H4 (cell line): ENCODE measurements at regions not wholly inside any gene's neighbourhood (a gene's known extent, or its start where the extent isn't known, plus 50 kb on each side); places are given as distances from the start of the nearest gene placed in this dataset.
A peak's percentile ranks its signal among the peaks of the same experiment; 100 is the strongest.
"Not testable (repeated sequence)": the region's sequence is repeated elsewhere in the genome, so short reads cannot be mapped to it uniquely, and the experiment has no call there.

Experiments used
- DNase-seq: peaks from one replicate; pipeline ENCODE4 v3.0.0-alpha.2; 2015; ENCODE audit warnings: low spot score

DNA sequence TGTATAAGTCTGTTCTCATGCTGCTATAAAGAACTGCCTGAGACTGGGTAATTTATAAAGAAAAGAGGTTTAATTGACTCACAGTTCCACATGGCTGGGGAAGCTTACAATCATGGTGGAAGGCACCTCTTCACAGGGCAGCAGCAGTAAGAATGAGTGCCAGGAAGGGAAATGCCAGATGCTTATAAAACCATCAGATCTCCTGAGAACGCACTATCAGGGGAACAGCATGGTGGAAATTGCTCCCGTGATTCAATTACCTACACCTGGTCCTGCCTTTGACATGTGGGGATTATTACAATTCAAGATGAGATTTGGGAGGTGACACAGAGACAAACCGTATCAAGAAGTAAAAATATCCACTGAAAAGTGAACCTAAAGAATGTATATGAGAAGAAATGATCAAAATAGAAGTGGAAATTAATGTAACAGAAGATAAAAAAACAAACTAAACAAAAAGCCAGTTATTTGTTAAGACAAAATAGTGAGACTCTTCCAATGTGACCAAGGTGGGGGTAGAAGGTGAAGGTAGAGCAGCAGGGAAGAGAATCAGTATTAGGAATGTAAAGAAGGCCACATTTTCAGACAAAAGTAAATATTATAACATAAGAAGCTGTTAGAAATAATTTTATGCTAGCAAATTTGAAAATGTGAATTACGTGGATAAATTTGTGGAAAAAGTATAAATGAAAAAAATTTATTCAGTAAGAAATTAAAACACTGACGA lies 372.9 kb downstream of the NKX6-1 start:
- DNase-seq = no peak

DNA sequence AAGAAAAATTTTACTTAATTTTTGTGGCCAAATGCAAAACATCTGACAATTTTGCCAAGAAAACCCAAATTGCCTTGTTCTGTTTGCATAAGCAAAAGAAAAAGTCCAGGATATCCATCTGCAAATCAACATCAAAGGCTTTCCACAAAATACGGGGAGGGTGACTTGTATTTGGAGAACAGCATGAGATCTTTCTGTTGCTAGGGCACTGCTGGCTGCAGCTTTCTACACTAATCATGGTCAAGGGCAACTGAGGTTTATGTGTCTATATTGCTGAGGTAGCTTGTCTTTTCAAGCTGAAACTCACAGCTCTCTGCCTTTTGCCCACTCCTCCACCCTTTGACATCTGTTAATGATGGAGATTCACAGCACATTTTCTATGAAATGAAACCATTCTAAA lies 389.1 kb downstream of the NKX6-1 start:
- no peak for DNase-seq

DNA sequence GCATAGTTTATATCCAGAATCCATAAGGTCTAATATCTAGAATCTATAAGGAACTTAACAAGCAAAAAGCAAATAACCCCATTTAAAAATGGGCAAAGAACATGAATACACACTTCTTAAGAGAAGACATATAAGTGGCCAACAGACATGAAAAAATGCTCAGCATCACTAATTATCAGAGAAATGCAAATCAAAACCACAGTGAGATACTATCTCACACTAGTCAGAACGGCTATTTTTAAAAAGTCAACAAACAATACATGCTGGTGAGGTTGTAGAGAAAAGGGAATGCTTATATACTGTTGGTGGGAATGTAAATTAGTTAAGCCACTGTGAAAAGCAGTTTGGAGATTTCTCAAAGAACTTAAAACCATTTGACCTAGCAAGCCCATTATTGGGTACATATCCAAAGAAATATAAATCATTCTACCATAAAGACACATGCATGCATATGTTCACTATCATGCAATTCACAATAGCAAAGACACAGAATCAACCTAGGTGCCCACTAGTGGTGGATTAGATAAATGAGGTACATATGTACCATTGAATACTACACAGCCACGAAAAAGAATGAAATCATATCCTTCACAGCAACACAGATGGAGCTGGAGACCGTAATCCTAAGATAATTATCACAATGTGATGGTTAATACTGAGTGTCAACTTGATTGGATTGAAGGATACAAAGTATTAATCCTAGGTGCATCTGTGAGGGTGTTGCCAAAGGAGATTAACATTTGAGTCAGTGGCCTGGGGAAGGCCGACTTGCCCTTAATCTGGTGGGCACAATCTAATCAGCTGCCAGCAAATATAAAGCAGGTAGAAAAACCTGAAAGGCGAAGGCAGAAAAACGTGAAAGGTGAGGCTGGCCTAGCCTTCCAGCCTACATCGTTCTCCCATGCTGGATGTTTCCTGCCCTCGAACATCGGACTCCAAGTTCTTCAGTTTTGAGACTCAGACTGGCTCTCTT lies 397.2 kb downstream of the NKX6-1 start:
- DNase-seq = not testable (repeated sequence)

DNA sequence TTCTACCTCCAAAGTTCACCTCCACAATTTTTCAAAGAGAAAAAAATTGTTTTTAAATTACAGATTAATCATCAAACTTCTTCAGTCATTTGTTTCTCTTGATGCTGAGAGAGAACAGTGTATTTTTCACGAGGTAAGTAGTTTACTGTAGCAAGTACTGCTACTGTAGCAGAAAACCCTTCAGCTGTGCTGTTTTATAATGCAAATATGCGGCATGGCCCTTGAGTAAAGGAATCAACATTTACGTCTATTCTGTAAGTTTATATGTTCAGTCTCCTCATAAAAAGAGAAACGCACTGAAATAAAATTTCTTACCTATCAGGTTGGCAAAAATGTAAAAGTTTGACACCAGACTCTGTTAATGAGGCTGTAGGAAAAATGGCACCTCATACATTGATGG lies 399.0 kb downstream of the NKX6-1 start:
- DNase-seq = no peak

DNA sequence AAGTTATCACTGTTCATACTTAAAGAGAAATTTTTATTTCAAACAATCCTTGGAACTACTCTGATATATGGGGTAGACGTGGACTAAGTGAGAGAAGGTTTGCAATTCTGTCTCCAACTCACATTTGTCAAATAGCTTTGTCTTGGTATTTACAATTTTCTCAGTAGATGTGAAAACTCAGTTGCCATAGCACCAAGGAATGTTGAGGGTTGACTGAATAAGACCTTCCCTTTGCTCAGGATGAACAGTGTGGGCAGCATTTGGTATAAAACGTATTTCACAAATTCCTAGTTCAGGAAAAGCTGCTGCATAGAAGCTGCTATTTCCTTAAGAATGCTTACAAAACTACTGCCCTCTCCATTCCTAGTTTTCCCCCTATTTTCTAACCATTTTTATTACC lies 399.5 kb downstream of the NKX6-1 start:
- DNase-seq = no peak

DNA sequence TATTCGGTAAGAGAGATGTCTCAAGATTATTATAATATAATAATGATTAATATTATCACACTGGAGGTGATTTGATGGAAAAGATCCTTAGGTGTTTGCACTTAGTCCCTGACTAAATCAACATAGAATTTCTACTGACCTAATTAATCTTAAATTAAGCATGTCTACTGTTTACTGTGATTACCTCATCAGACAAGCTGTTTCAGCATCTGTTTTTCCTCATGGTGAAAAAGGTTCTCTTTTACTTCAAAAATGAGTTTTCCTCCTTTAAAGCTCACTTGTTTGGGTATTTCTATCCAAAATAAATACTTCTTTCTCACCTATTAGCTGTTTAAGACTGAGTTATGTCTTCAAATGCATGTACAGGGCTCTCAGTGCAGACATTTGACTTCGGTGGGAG lies 407.8 kb downstream of the NKX6-1 start:
- DNase-seq = no peak

DNA sequence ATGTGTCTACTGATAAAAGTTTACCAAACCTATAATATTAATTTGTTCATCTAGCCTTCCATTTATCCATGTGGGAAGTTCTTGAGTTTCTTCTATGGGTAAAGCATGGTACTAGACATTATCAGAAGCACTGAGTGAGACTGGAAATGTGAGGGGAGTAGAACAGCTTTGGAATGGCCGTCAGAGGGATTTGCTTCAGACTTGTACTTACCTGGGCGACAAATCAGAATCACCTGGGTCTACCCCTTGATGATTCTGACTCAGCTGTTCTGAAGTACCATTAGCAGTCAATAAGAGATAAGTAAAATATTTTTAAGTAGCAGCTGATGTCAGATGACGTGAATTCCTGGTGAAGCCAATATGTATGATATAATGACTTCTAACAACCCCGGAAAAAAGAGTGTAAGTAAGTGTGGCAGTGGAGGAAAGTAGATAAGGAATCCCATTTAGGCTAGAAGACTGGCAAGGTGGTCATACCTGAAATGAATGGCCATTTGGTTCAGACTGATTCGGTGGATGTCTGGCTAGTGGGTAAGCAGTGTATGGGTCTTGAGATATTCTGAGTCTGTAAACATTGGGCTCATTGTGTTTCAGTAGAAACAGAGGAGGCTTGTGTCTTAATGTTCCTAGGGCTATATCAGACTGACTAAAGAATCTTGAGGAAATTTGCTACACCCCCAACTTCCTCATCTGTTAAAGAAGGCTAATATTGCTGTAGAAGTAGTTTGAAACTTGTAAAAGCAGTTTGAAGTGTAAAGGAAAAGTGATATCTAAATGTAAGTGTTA lies 409.2 kb downstream of the NKX6-1 start:
- DNase-seq = no peak

DNA sequence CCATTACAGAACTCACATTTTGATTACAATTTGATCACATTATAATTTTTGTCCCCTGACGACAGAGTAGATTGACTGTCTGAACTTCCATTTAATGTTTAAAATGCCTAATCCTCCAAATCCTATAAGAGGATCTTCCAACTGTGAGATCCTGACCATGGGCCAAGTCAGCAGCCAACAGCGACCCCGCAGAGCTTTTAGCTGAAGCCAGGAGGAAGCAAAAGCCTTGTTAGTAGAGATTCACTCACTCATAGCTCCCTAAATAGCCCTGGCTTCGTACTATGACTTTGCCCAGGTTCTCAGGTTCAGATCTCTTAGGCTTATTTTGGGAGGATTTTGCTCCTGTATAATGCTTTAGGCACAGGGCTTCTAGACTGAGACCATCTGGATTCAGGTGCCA lies 413.1 kb downstream of the NKX6-1 start:
- no peak for DNase-seq

DNA sequence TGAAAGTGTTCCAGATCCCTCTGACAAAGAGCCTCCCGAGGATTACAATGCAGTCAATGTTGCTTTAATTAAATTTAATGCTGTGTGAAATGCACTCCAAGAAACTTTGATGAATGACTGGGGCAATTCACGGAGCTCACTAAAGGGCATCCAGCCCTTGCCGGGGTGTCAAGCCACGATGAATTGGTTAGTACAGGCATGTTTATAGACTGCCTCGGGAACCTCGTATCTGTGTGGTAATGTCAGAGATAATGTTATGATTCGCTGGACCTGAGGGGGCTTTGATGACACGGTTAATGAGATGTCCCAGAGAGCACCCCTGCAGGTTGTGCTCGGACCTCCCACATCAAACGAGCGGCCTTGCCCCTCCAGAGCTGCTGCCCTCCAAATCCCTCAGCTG lies 428.8 kb downstream of the NKX6-1 start:
- DNase-seq = no peak

DNA sequence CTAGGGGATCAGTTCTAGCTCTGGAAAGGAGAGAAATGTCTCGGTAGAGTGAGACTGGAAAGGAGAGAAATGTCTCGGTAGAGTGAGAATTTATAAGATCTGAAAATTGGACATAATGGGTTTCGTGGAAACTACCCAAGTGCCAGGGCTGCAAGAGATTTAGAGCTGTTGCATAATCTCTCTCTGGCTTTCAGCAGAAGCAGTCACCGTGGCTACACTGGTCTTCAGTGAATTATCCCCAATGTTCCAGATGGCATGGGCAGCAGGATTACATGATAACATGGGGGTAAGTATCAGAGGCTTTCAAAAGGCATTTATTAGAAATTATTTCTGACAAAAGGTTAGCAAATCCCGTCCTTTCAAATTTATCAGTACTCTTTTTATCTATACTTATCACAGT lies 435.5 kb downstream of the NKX6-1 start:
- no peak for DNase-seq

DNA sequence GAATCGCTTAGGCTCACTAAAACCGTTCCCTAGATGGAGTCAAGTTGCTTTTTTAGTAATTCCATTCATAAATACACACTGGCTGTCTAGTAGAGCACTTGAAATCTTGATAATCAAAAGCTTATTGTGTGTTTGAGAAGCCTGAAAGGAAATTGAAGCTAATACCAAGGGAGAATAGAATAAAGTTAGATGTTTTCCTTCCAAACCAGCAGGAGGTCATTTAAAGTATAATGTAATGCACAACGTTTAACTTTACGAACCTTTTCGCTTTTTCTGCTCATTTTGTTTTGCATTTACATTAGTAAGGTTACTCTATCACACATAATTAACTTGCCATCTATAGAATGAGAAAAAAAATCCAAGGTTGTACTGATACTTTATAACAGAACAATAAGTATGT lies 440.9 kb downstream of the NKX6-1 start:
- DNase-seq = no peak

DNA sequence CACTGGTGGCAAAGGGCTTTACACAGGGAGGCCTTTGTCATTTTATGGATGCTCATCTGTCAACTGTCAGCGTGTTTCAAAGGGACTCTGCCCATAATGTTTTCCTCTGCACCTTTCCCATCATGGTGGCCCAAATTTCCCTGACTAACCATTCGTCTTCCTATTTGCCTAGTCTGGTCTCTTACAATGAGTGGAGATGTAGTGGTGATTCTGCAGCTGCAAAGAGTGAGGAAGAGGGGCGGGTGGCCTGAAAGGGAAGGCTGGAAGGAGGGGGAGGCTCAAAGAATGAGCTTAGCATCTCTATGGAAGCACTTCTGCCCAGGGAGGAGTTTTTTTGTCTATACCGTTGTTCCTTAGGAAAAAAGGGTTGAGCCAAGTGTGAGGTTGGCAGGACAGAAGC lies 447.5 kb downstream of the NKX6-1 start:
- DNase-seq = no peak

DNA sequence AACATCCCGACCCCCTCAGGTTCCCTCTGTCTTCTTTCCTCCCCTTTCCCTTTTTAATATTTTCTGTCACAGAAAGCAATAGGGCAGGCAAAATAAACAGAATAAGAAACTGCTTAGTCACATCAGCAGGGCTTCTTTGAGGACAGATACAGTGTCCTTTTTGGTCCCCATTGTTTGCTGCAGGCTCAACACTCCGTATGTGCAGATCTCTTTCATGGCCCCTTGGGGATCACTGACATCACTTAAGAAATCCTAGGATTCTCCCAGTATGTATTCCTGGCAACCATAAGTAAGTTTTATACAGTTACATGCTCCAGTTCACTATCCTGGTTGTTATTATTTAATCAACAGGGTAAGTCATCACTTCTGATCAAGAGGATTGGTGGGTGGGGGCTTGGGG lies 448.0 kb downstream of the NKX6-1 start:
- DNase-seq = no peak

DNA sequence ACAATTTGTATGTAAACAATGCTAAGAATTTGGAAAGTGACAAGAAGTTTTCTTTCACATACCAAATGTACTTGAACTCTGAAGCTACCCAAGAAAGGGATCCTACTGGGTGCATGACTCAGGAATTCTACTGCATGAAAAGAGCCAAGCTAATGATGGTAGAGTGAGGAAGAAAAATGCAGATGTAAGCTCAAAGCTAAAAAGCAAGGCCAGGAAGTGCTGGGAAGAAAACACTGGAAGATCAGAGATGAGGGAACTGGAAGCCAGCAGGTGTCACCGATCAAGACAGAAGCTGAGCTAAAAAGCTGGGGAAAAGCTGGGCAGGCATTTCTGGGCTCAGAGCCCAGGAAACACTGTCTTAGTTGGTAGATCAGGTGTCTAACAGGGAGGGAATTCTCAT lies 449.1 kb downstream of the NKX6-1 start:
- peak; percentile 4 for DNase-seq

DNA sequence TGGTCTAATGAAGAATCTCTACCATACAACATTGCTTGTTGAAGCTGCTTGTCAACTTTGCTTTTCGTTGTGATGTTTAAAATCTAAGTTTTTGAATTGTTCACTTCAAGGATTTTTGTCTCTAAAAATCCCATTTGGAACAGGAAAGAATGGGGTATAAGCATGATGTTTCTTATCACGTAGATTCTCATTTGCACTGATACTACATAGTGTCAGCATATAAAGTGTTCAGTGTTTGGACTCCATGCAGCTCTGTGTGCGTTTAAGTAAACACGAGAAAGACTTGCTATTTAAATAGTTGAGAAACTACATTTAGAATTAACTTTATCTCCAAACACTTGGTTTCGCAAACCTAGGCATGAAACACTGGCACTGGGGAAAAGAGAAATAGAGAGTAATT lies 452.5 kb downstream of the NKX6-1 start:
- no peak for DNase-seq

DNA sequence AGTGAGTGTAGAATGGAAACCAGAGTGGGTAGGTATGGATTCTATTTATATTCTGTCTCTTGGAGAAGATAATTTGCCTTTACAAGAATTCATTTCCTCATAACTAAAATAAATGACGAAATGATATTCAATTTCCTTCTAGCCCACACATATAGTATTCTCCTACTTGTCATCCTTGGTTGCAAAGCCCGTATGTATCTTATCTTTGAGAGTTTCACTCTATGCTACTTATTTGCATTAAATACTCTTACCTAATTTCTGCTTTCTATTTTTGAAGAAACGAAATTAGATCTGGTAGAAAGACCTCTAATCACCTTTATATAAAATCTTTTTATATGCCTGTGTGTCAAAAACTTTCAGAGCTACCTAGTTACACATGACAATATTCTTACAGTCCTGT lies 457.7 kb downstream of the NKX6-1 start:
- DNase-seq = no peak

DNA sequence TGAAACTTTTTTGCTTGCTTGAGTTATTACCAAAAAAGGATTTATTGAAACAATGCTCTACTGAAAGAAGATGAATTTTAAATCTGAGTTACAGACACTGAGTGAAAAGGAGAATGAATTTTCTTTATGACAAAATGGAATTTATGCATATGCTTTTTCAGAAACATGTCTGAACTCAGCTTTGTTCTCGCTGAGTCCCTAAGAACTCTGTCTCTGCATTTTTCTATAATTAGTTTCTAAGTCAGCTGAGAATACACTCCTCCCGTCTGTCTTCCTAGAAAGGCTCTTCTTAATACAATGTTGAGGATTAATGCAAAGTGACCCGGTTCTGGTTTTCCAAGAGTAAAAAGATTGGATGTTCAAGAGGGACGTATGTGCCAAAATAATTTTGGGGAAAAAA lies 463.5 kb downstream of the NKX6-1 start:
- DNase-seq = no peak

DNA sequence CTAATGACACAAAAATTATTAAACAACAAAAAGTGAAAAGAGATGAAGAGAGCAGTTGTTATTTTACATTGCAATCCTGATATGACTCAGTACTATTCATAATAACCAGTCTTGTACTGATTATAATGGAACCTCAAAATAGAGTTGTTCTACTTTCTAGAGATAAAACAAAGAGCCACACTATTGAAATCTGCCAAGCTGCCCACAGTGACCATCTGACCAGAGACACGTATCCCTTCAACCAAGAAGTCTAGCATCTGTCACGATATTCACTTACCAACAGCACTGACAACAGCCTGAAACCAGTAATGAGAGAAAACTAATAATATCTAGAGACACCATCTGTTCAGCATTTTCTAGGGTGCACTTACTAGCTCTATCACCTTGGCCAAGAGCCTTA lies 466.7 kb downstream of the NKX6-1 start:
- DNase-seq = no peak

DNA sequence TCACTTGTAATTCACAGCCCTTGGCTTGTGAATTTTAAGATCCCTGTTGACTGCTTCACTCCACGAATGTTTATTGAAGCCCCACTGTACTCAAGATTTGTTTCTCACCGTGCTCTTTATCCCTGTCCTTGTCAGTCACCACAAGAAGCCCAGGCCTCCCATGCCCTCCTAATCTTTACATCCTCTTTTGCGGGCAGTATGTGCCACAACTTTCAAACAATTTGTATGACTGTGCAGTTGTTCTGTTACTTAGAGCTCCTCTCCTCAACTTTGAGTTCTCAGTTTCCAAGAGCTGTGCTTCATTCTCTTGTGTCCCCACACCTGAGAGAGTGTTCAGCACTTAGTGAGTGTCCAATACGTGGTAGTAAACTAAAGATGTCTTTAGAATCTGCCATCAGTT lies 467.7 kb downstream of the NKX6-1 start:
- no peak for DNase-seq

DNA sequence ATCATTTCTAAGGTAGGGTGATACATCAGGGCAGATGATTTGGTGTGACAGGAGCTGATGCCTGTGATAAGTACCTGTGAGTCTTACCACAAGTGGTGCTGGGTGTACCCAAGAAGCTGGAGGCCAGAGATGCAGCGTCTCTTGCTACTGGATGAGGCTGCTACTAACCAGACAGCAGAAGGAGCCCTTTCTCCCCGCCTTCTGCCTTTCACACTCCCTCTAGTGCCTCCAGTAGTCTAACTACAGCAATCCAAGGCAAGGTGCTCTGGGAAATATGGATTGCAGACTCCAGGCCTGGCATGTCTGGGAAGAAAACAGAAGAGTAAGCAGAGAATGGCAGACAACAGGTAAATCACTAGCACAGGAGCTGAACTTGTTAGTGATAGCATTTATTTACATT lies 470.8 kb downstream of the NKX6-1 start:
- no peak for DNase-seq

DNA sequence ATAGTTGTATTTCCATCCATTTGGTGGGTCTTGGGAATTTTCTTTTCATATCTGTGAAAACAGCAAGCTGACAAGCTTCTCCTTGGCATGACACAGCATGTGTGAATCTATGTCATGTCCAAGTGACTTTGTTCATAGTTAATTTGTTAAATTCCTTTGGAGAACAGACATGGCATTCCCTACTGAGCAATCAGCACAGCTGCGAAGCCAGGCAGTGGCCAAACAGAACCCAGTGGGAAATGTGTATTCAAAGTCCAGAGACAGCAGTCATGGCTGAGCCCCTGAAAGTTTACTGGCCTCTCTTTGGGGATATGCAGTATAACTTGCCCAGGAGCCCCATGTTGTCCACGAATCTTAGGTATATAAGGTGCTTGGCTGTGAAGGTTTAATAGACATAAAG lies 474.7 kb downstream of the NKX6-1 start:
- DNase-seq = no peak

DNA sequence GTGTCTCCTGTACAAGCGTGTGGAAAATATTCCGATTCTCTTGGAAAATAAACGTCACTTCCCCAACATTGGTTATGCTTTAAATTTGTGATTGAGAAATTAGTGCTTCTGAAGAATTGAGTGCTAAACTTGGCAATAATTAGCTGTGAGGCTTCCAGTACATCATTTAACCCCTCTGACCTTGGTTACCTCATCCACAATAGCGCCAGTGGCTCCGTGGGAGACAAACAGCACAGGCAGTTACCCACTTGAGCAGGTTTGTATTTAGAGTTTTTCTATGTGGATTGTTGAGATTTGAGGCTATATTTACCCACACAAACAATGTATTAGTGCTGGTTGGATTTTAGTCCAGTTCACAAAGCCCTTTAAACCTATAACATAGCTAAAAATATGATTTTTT lies 476.5 kb downstream of the NKX6-1 start:
- DNase-seq = no peak
